ENCODE measurements at regions not wholly inside any gene's neighbourhood (a gene's known extent, or its start where the extent isn't known, plus 50 kb on each side); places are given as distances from the start of the nearest gene placed in this dataset.

- no peak for DNase-seq
- peaks cover 0 to 5% (median 0%) of the 10 kb centered on the region in 4 donors for H3K9me3 ChIP-seq (ENCODE audit: control insufficient read depth in 4 of 4, insufficient read depth in 3 of 4, low read length in 3 of 4)
- WGBS, 2 donors: 68 to 72% methylated on average over 2 of the region's 2 CpGs
- TF ChIP-seq, protein P1, sequence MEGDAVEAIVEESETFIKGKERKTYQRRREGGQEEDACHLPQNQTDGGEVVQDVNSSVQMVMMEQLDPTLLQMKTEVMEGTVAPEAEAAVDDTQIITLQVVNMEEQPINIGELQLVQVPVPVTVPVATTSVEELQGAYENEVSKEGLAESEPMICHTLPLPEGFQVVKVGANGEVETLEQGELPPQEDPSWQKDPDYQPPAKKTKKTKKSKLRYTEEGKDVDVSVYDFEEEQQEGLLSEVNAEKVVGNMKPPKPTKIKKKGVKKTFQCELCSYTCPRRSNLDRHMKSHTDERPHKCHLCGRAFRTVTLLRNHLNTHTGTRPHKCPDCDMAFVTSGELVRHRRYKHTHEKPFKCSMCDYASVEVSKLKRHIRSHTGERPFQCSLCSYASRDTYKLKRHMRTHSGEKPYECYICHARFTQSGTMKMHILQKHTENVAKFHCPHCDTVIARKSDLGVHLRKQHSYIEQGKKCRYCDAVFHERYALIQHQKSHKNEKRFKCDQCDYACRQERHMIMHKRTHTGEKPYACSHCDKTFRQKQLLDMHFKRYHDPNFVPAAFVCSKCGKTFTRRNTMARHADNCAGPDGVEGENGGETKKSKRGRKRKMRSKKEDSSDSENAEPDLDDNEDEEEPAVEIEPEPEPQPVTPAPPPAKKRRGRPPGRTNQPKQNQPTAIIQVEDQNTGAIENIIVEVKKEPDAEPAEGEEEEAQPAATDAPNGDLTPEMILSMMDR (IDR thresholded peaks at IDR 0.05; ENCODE audit: control extremely low read depth, extremely low read depth): no peak
- H3K36me3 ChIP-seq (ENCODE audit: control insufficient read depth in 4 of 4, insufficient read depth in 4 of 4, low read length in 4 of 4): no peaks in the 10 kb centered on the region
- H3K4me3 ChIP-seq: no peak overlapping the region
- H3K27ac ChIP-seq (ENCODE audit: low read depth in 1 of 2, low read length in 1 of 2): no peak overlapping the region
- no peak for ATAC-seq (ENCODE audit: insufficient read depth, low FRiP score)
- H3K9ac ChIP-seq (ENCODE audit: insufficient read depth in 1 of 2, low read length in 2 of 2): no peak overlapping the region
- H3K27me3 ChIP-seq (ENCODE audit: control insufficient read depth in 3 of 3, insufficient read depth in 3 of 3, low read length in 2 of 3): peaks cover 0 to 3% (median 0%) of the 10 kb centered on the region in 3 donors
- H3K4me1 ChIP-seq (ENCODE audit: control insufficient read depth in 5 of 5, insufficient read depth in 5 of 5, low read length in 5 of 5): no peaks in the 10 kb centered on the region
These were observed 597.7 kb downstream of the TOX3 start for GRCh38 chr16:51949282-51949681.

- ATAC-seq (ENCODE audit: insufficient read depth, low FRiP score) (no peak), DNase-seq (no peak)
- TF ChIP-seq, protein P1 (IDR thresholded peaks at IDR 0.05; ENCODE audit: control extremely low read depth, extremely low read depth): no peak
- no peaks in the 10 kb centered on the region for H3K9me3 ChIP-seq (ENCODE audit: control insufficient read depth in 4 of 4, insufficient read depth in 3 of 4, low read length in 3 of 4)
- peaks cover 0 to 3% (median 0%) of the 10 kb centered on the region in 3 donors for H3K27me3 ChIP-seq (ENCODE audit: control insufficient read depth in 3 of 3, insufficient read depth in 3 of 3, low read length in 2 of 3)
- H3K27ac ChIP-seq (ENCODE audit: low read depth in 1 of 2, low read length in 1 of 2): no peak overlapping the region
- no peaks in the 10 kb centered on the region for H3K36me3 ChIP-seq (ENCODE audit: control insufficient read depth in 4 of 4, insufficient read depth in 4 of 4, low read length in 4 of 4)
- H3K4me3 ChIP-seq: no peak overlapping the region
- H3K4me1 ChIP-seq (ENCODE audit: control insufficient read depth in 5 of 5, insufficient read depth in 5 of 5, low read length in 5 of 5): no peaks in the 10 kb centered on the region
- no peak overlapping the region for H3K9ac ChIP-seq (ENCODE audit: insufficient read depth in 1 of 2, low read length in 2 of 2)
These were observed 605.5 kb downstream of the TOX3 start for GRCh38 chr16:51941412-51941811.

DNA sequence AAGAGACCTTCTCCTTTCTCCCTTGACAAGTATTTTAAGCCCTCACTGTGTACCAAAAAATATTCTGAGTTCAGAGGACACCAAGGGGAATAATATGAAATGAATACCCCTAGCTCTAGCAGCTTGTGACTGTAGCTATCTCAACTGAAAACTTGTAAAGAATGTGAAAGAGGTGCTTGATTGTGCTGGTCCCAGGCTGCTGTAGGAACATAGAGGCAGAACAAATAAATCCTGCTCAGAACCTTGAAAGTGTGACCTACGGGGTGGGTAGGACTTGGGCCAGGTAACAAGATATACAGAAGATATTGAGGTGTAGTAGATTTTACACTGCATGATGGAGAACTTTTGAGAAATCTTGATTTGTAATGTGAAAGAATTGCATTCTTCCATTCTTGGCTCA, 606.8 kb downstream of the TOX3 start:
- Histone ChIP-seq H3K4me3 (no peak overlapping the region), H3K27me3 (ENCODE audit: control insufficient read depth in 3 of 3, insufficient read depth in 3 of 3, low read length in 2 of 3) (peaks cover 0 to 3% (median 0%) of the 10 kb centered on the region in 3 donors), H3K4me1 (ENCODE audit: control insufficient read depth in 5 of 5, insufficient read depth in 5 of 5, low read length in 5 of 5) (no peaks in the 10 kb centered on the region), H3K9me3 (ENCODE audit: control insufficient read depth in 4 of 4, insufficient read depth in 3 of 4, low read length in 3 of 4) (no peaks in the 10 kb centered on the region), H3K9ac (ENCODE audit: insufficient read depth in 1 of 2, low read length in 2 of 2) (no peak overlapping the region), H3K36me3 (ENCODE audit: control insufficient read depth in 4 of 4, insufficient read depth in 4 of 4, low read length in 4 of 4) (no peaks in the 10 kb centered on the region), H3K27ac (ENCODE audit: low read depth in 1 of 2, low read length in 1 of 2) (no peak overlapping the region)
- DNase-seq (peak in 2 of 3 donors; percentile 4 to 30), ATAC-seq (ENCODE audit: insufficient read depth, low FRiP score) (no peak)
- TF ChIP-seq, protein P1 (IDR thresholded peaks at IDR 0.05; ENCODE audit: control extremely low read depth, extremely low read depth): no peak
- WGBS, 2 donors: 49 to 69% methylated on average over 1 of the region's 1 CpG

- no peak overlapping the region for H3K4me3 ChIP-seq
- DNase-seq (peak in 1 of 3 donors; percentile 2), ATAC-seq (ENCODE audit: insufficient read depth, low FRiP score) (no peak)
- no peaks in the 10 kb centered on the region for H3K36me3 ChIP-seq (ENCODE audit: control insufficient read depth in 4 of 4, insufficient read depth in 4 of 4, low read length in 4 of 4)
- peaks cover 0 to 3% (median 0%) of the 10 kb centered on the region in 3 donors for H3K27me3 ChIP-seq (ENCODE audit: control insufficient read depth in 3 of 3, insufficient read depth in 3 of 3, low read length in 2 of 3)
- no peaks in the 10 kb centered on the region for H3K4me1 ChIP-seq (ENCODE audit: control insufficient read depth in 5 of 5, insufficient read depth in 5 of 5, low read length in 5 of 5)
- no peak overlapping the region for H3K27ac ChIP-seq (ENCODE audit: low read depth in 1 of 2, low read length in 1 of 2)
- TF ChIP-seq, protein P1 (IDR thresholded peaks at IDR 0.05; ENCODE audit: control extremely low read depth, extremely low read depth): no peak
- H3K9ac ChIP-seq (ENCODE audit: insufficient read depth in 1 of 2, low read length in 2 of 2): no peak overlapping the region
- H3K9me3 ChIP-seq (ENCODE audit: control insufficient read depth in 4 of 4, insufficient read depth in 3 of 4, low read length in 3 of 4): no peaks in the 10 kb centered on the region
- WGBS, 2 donors: 49 to 51% methylated on average over 7 of the region's 7 CpGs
These were observed 607.5 kb downstream of the TOX3 start for GRCh38 chr16:51939378-51939871.

Measured in lung (tissue), 11 donors.